NCI-H526 (cell line): ENCODE measurements at regions not wholly inside any gene's neighbourhood (a gene's known extent, or its start where the extent isn't known, plus 50 kb on each side); places are given as distances from the start of the nearest gene placed in this dataset.
A peak's percentile ranks its signal among the peaks of the same experiment; 100 is the strongest.

Experiments used
- DNase-seq, 2 experiments: peaks; one replicate each; lab custom pipeline; 2025; lab: John Stamatoyannopoulos, UW

GRCh38 chr2:103103678-103104077 lies 341.8 kb downstream of the TMEM182 start:
- DNase-seq, result no peak

GRCh38 chr2:103119352-103119751 lies 357.5 kb downstream of the TMEM182 start:
- no peak for DNase-seq

- DNase-seq, result no peak
Measured at GRCh38 chr2:103121106-103121505, 359.3 kb downstream of the TMEM182 start.

GRCh38 chr2:103123516-103123915 lies 361.7 kb downstream of the TMEM182 start:
- DNase-seq, result peak; percentile 59 to 60

- no peak for DNase-seq
Measured at GRCh38 chr2:103130857-103131256, 369.0 kb downstream of the TMEM182 start.

GRCh38 chr2:103132536-103133217 lies 370.8 kb downstream of the TMEM182 start:
- DNase-seq, result no peak

GRCh38 chr2:103135679-103136078 lies 373.8 kb downstream of the TMEM182 start:
- no peak for DNase-seq

GRCh38 chr2:103138123-103138901 lies 376.5 kb downstream of the TMEM182 start:
- DNase-seq, result no peak

GRCh38 chr2:103139628-103140268 lies 377.9 kb downstream of the TMEM182 start:
- DNase-seq, result no peak

- no peak for DNase-seq
Measured at GRCh38 chr2:103144837-103145236, 383.0 kb downstream of the TMEM182 start.

- DNase-seq, result no peak
Measured at GRCh38 chr2:103145739-103146138, 383.9 kb downstream of the TMEM182 start.

GRCh38 chr2:103151046-103151445 lies 389.2 kb downstream of the TMEM182 start:
- no peak for DNase-seq

GRCh38 chr2:103152556-103152955 lies 390.7 kb downstream of the TMEM182 start:
- DNase-seq, result no peak

- DNase-seq, result no peak
Measured at GRCh38 chr2:103153580-103154284, 391.9 kb downstream of the TMEM182 start.

GRCh38 chr2:103155308-103155707 lies 393.5 kb downstream of the TMEM182 start:
- DNase-seq, result no peak

GRCh38 chr2:103159018-103159417 lies 397.2 kb downstream of the TMEM182 start:
- peak; percentile 4 to 43 for DNase-seq

GRCh38 chr2:103161456-103162289 lies 399.8 kb downstream of the TMEM182 start:
- DNase-seq, result peak; percentile 36 to 70

- no peak for DNase-seq
Measured at GRCh38 chr2:103164748-103165147, 402.9 kb downstream of the TMEM182 start.

GRCh38 chr2:103165836-103166235 lies 404.0 kb downstream of the TMEM182 start:
- DNase-seq, result no peak

- peak; percentile 74 for DNase-seq
Measured at GRCh38 chr2:103166456-103167324, 404.9 kb downstream of the TMEM182 start.
